ENCODE measurements at regions not wholly inside any gene's neighbourhood (a gene's known extent, or its start where the extent isn't known, plus 50 kb on each side); places are given as distances from the start of the nearest gene placed in this dataset.

DNA sequence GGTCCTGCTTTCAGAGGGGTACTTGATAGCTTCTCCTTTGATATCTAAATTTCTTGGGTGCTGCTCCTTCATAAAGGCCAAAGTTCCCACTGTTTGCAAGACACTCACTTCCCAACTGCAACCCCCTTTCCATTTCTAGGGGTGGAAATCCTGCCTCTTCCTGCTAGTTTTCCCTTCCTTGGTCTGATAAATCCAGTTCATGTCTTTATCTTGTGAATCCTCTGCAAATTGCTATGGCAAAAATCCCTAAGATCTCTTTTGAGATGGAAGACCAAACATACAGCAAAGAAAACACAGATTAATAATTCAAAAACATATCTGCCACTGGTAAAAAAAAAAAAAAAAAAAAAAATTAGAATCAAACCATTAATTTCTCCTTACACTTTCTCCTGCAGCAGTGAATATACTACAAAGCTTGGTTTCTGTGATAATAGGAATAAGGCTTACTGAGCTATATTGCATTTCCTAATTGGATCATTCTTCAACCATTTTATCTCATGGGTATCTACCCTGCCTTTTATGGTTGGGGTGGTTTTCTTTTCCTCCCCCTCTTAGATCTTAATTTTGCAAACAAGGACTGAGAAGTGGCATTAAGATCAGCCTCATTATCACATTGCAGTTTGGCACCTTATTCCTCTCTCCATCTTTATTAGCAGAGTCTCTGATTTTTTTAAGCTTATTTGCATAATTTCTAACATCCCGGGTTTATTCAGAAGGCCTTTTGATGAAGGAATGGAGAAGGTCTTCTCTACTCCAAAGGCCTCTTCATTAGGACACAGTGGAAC lies 439.1 kb downstream of the XYLT1 start:
- Histone ChIP-seq H3K4me1 (peaks cover 0 to 14% (median 9%) of the 10 kb centered on the region in 6 donors), H3K27ac (no peak overlapping the region), H3K36me3 (peaks cover 0 to 4% (median 0%) of the 10 kb centered on the region in 6 donors), H3K27me3 (replicated peaks in 1 of 7) (no peaks in the 10 kb centered on the region), H3K9me3 (peaks cover 0 to 24% (median 18%) of the 10 kb centered on the region in 8 donors), H3K4me3 (no peak overlapping the region)
- WGBS, 5 donors = 84 to 88% (median 84%) methylated on average over 1 of the region's 1 CpG
- intact Hi-C loops (cut with DNase I; ENCODE audit: low total_unique reads) = no loop called here
- no peak for DNase-seq
- TF ChIP-seq POLR2AphosphoS5 (IDR thresholded peaks at IDR 0.05) (no peak), POLR2A (IDR thresholded peaks at IDR 0.05) (no peak)
- TF ChIP-seq, protein P1, sequence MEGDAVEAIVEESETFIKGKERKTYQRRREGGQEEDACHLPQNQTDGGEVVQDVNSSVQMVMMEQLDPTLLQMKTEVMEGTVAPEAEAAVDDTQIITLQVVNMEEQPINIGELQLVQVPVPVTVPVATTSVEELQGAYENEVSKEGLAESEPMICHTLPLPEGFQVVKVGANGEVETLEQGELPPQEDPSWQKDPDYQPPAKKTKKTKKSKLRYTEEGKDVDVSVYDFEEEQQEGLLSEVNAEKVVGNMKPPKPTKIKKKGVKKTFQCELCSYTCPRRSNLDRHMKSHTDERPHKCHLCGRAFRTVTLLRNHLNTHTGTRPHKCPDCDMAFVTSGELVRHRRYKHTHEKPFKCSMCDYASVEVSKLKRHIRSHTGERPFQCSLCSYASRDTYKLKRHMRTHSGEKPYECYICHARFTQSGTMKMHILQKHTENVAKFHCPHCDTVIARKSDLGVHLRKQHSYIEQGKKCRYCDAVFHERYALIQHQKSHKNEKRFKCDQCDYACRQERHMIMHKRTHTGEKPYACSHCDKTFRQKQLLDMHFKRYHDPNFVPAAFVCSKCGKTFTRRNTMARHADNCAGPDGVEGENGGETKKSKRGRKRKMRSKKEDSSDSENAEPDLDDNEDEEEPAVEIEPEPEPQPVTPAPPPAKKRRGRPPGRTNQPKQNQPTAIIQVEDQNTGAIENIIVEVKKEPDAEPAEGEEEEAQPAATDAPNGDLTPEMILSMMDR (IDR thresholded peaks at IDR 0.05 in 8 of 11, conservative IDR thresholded peaks at IDR 0.05 in 3 of 11) = no peak

DNA sequence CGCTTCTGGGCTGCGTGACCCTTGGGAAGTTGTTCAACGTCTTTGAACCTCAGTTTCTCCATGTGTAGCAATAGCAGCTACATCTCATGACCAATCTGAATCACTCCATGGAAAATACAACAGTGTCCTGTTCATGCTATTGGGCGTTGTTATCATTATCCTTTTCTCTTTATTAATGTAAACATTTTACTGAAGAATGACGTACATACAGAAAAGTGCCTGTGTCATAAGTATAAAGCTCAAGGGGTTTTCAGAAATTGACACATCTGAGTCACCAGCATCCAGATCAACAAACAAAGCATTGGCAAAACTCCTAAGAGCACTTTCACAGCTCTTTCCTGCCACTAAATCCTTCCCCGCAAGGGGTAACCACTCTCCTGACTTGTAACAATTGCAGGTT lies 438.4 kb downstream of the XYLT1 start:
- intact Hi-C loops (cut with DNase I; ENCODE audit: low total_unique reads) = no loop called here
- no peaks in the 10 kb centered on the region for H3K27me3 ChIP-seq (replicated peaks in 1 of 7)
- H3K4me3 ChIP-seq = no peak overlapping the region
- 86 to 90% (median 90%) methylated on average over 6 of the region's 6 CpGs for WGBS, 5 donors
- peaks cover 0 to 8% (median 2%) of the 10 kb centered on the region in 6 donors for H3K4me1 ChIP-seq
- DNase-seq = no peak
- no peak overlapping the region for H3K27ac ChIP-seq
- TF ChIP-seq POLR2A (IDR thresholded peaks at IDR 0.05) (no peak), POLR2AphosphoS5 (IDR thresholded peaks at IDR 0.05) (no peak)
- TF ChIP-seq, protein P1 (IDR thresholded peaks at IDR 0.05 in 8 of 11, conservative IDR thresholded peaks at IDR 0.05 in 3 of 11) = no peak
- H3K36me3 ChIP-seq = peaks cover 0 to 4% (median 0%) of the 10 kb centered on the region in 6 donors
- peaks cover 0 to 24% (median 18%) of the 10 kb centered on the region in 8 donors for H3K9me3 ChIP-seq

DNA sequence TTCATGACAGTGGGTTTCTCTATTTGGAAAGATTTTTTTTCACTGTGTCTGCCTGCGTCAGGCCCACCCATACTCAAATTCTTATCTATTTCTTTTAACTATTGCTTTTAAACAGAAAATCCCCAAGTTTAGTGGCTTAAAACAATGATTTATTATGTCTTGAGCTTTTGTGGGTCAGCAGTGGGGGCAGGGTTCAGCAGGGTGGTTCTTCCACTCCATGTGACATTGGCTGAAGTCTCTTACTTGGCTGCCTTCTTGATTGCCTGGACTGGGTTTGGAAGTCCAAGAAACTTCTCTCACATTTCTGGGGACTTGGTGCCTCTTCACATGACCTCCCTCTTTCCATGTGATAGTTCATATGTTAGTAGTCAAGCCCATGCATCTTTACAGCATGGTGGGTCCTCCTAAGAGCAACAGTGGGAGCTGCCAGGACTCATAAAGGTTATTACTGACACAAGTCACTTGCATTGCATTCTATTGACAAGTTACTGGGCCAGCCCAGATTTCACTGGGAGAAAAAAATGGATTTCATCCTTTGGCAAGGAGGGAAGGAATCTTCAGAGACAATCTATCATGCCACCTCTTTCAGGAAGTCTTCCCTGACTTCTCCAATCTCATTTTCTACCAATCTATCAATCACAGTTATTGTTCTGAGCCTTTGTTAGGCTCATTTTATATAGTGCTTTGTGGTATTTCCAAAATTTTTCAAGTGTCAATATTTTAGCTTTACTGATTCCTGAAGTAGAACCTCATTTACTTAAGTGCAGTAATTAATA lies 436.1 kb downstream of the XYLT1 start:
- no peak overlapping the region for H3K4me3 ChIP-seq
- peaks cover 0 to 5% (median 0%) of the 10 kb centered on the region in 7 donors for H3K27me3 ChIP-seq (replicated peaks in 1 of 7)
- intact Hi-C loops (cut with DNase I; ENCODE audit: low total_unique reads) = no loop called here
- no peaks in the 10 kb centered on the region for H3K4me1 ChIP-seq
- no peaks in the 10 kb centered on the region for H3K36me3 ChIP-seq
- H3K9me3 ChIP-seq = peaks cover 0 to 17% (median 12%) of the 10 kb centered on the region in 8 donors
- WGBS, 5 donors = 79 to 97% (median 92%) methylated on average over 1 of the region's 1 CpG
- TF ChIP-seq POLR2AphosphoS5 (IDR thresholded peaks at IDR 0.05) (no peak), POLR2A (IDR thresholded peaks at IDR 0.05) (no peak)
- TF ChIP-seq, protein P1 (IDR thresholded peaks at IDR 0.05 in 8 of 11, conservative IDR thresholded peaks at IDR 0.05 in 3 of 11) = no peak
- no peak for DNase-seq
- no peak overlapping the region for H3K27ac ChIP-seq

DNA sequence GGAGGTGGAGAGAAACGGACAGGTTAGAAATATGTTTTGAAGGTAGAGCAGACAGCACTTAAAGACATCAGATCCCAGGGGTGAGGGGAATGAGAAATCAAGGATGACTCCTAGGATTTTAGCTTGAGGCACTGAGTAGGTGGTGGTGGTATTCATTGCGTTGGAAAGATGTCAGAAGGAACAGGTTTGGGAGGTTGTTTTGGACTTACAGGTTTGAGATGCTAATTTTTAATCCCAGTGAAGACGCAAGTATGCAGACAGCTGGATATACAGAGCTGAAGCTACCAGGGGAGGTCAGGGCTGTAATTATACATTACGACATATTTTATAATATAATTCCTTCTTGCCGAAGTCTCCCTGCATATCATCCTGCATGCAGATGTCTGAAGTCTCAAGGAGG lies 433.3 kb downstream of the XYLT1 start:
- TF ChIP-seq POLR2AphosphoS5 (IDR thresholded peaks at IDR 0.05) (no peak), POLR2A (IDR thresholded peaks at IDR 0.05) (no peak)
- TF ChIP-seq, protein P1 (IDR thresholded peaks at IDR 0.05 in 8 of 11, conservative IDR thresholded peaks at IDR 0.05 in 3 of 11) = no peak
- Histone ChIP-seq H3K4me3 (no peak overlapping the region), H3K4me1 (no peaks in the 10 kb centered on the region), H3K27me3 (replicated peaks in 1 of 7) (peaks cover 0 to 8% (median 0%) of the 10 kb centered on the region in 7 donors), H3K36me3 (no peaks in the 10 kb centered on the region), H3K27ac (no peak overlapping the region), H3K9me3 (peaks cover 0 to 11% (median 7%) of the 10 kb centered on the region in 8 donors)
- no peak for DNase-seq
- intact Hi-C loops (cut with DNase I; ENCODE audit: low total_unique reads) = no loop called here
- 75 to 84% (median 81%) methylated on average over 5 of the region's 5 CpGs for WGBS, 5 donors
